GM06990 (cell line): ENCODE measurements at regions not wholly inside any gene's neighbourhood (a gene's known extent, or its start where the extent isn't known, plus 50 kb on each side); places are given as distances from the start of the nearest gene placed in this dataset.
"Not testable (repeated sequence)": the region's sequence is repeated elsewhere in the genome, so short reads cannot be mapped to it uniquely, and the experiment has no call there.

Source experiments
- DNase-seq: peaks from one replicate; pipeline ENCODE4 v3.0.0-alpha.2; 2011; ENCODE audit not compliant: insufficient read length; ENCODE audit errors: extremely low read depth
- H3K27me3 ChIP-seq: replicated peaks from 2 replicates; pipeline ENCODE4 v1.6.0; 2011; ENCODE audit warnings: low read length; ENCODE audit not compliant: control insufficient read depth, insufficient read depth
- H3K36me3 ChIP-seq: 2 replicates; pipeline ENCODE4 v1.5.1; 2011; ENCODE audit warnings: low read length; ENCODE audit not compliant: control insufficient read depth, insufficient read depth
- H3K4me3 ChIP-seq: replicated peaks from 2 replicates; pipeline ENCODE4 v1.5.1; 2011; ENCODE audit warnings: low read depth, mild to moderate bottlenecking, control low read depth, low read length
- CTCF ChIP-seq: IDR thresholded peaks from 2 replicates; pipeline ENCODE4 v1.5.1; 2011; ENCODE audit warnings: low read length, control low read depth, mild to moderate bottlenecking, inconsistent platforms; ENCODE audit not compliant: insufficient read depth, poor library complexity, severe bottlenecking

DNA sequence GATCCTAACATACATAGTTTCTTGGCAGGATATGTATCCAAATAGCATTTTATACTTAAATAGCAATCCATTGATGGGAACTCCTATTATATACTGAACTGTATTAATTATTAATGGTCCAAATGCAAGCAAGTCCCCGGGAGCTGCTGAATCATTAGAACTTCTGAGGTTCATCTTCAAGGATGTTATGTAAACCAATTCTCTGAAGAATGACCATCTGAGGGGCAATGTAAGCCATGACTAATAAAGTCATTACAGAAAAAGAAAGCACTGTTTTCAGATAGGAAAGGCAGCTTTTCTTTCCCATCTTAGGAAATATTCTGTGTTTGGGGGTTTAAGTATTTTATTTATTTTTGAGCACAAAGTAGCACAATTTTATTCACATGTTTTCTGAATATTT is 166.1 kb upstream of the SLC16A7 start:
- TF ChIP-seq CTCF, result no peak
- H3K36me3 ChIP-seq, result no peaks in the 10 kb centered on the region
- no peak for DNase-seq
- H3K4me3 ChIP-seq, result no peak overlapping the region
- H3K27me3 ChIP-seq, result no peaks in the 10 kb centered on the region

GRCh38 chr12:59425798-59426197 is 170.0 kb upstream of the SLC16A7 start:
- no peak overlapping the region for H3K4me3 ChIP-seq
- no peaks in the 10 kb centered on the region for H3K27me3 ChIP-seq
- H3K36me3 ChIP-seq, result no peaks in the 10 kb centered on the region
- no peak for DNase-seq
- TF ChIP-seq CTCF, result no peak

DNA sequence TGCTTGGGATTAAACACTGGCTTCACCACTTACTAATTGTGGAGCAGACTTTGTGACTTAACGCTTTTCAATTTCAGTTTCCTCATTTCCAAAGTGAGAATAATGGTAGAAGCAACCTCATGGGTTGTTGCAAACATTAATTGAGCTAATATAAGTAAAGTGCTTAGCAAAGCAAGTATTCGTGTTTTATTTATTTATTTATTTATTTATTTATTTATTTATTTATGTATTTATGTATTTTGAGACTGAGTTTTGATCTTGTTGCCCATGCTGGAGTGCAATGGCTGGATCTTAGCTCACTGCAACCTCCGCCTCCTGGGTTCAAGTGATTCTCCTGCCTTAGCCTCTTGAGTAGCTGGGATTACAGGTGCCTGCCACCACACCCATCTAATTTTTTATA is 171.2 kb upstream of the SLC16A7 start:
- H3K36me3 ChIP-seq, DNase-seq, H3K4me3 ChIP-seq, H3K27me3 ChIP-seq: not testable (repeated sequence)

DNA sequence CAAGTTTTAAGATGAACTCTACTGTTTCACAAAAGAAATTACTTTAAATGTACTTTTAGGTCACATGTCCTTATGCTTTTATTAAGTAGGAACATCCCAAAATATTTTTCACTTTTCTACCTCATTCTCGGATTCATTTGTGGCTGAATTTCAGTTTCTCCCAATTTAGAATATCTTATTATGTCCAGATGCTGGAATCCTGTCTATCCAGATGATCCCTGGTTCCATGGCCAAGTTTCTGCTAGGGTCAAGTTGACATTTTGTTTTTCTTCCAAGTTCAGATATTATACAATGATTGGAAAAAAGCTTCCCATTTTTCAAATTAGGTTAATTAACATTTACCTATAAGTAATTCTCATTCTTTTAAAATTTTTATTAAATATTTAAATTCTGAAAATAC is 181.8 kb upstream of the SLC16A7 start:
- H3K36me3 ChIP-seq, result no peaks in the 10 kb centered on the region
- H3K4me3 ChIP-seq, result no peak overlapping the region
- no peak for DNase-seq
- no peaks in the 10 kb centered on the region for H3K27me3 ChIP-seq
- no peak for TF ChIP-seq CTCF

DNA sequence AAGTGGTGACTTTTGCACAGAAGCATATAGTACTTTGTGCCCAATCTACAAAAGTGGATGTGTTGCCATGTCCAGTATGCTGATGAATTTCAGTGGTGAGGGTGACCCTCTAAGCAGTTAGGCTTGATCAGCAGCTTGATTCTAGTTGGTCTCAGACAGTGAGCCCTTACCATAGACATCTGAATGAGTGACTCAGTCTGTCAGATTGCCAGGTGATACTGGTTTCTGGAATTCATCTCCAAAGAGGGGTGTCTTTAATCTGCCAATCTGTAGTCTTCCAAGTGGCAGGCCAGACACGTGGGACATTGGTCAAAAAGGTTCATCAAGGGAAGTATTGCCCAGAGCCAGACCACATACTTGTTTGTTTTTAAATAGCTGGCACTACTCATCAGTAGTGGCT is 187.4 kb upstream of the SLC16A7 start:
- no peak for DNase-seq
- Histone ChIP-seq H3K36me3 (no peaks in the 10 kb centered on the region), H3K4me3 (no peak overlapping the region), H3K27me3 (no peaks in the 10 kb centered on the region)
- no peak for TF ChIP-seq CTCF

GRCh38 chr12:59407799-59408198 is 188.0 kb upstream of the SLC16A7 start:
- no peak for DNase-seq
- no peak overlapping the region for H3K4me3 ChIP-seq
- no peaks in the 10 kb centered on the region for H3K36me3 ChIP-seq
- H3K27me3 ChIP-seq, result no peaks in the 10 kb centered on the region
- TF ChIP-seq CTCF, result no peak
